ENCODE measurements at regions not wholly inside any gene's neighbourhood (a gene's known extent, or its start where the extent isn't known, plus 50 kb on each side); places are given as distances from the start of the nearest gene placed in this dataset.

DNA sequence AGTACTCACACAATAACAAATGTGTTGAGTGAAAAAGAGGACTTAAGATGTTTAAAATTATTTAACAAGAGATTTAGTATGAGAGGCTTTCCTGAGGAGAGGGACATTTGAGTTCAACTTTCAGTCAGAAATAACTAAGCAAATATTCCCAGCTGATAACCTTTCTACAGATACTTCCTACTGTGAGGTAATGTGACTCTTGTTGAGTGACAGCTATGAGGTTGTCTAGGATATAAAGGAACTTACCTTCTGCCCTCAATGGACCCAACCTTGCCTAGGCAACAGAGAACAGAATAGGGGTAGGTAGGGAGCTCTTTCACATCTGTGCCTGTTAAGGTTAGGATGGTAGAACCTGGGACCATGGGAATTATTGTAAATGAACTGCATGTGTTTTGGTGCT lies 54.7 kb downstream of the GLUD2 start:
- H3K27me3 Mint-ChIP-seq (ENCODE audit: insufficient read depth, unreplicated experiment), result no peaks in the 10 kb centered on the region
- ChIA-PET CTCF (no interaction called here), POLR2A (no interaction called here)
- no peaks in the 10 kb centered on the region for H3K4me1 Mint-ChIP-seq (ENCODE audit: low read depth, unreplicated experiment)
- no peak overlapping the region for H3K27ac Mint-ChIP-seq (ENCODE audit: unreplicated experiment)
- H3K36me3 Mint-ChIP-seq (ENCODE audit: insufficient read depth, unreplicated experiment), result no peaks in the 10 kb centered on the region
- Histone ChIP-seq H3K27me3 (replicated peaks; ENCODE audit: control insufficient read depth, insufficient read depth, low read length) (no peaks in the 10 kb centered on the region), H3K4me1 (no peaks in the 10 kb centered on the region), H3K36me3 (ENCODE audit: control insufficient read depth, insufficient read depth, low read length) (no peaks in the 10 kb centered on the region), H3K9me3 (no peaks in the 10 kb centered on the region), H3K4me3 (ENCODE audit: low read depth, low read length) (no peak overlapping the region)
- TF ChIP-seq, protein P1, sequence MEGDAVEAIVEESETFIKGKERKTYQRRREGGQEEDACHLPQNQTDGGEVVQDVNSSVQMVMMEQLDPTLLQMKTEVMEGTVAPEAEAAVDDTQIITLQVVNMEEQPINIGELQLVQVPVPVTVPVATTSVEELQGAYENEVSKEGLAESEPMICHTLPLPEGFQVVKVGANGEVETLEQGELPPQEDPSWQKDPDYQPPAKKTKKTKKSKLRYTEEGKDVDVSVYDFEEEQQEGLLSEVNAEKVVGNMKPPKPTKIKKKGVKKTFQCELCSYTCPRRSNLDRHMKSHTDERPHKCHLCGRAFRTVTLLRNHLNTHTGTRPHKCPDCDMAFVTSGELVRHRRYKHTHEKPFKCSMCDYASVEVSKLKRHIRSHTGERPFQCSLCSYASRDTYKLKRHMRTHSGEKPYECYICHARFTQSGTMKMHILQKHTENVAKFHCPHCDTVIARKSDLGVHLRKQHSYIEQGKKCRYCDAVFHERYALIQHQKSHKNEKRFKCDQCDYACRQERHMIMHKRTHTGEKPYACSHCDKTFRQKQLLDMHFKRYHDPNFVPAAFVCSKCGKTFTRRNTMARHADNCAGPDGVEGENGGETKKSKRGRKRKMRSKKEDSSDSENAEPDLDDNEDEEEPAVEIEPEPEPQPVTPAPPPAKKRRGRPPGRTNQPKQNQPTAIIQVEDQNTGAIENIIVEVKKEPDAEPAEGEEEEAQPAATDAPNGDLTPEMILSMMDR (IDR thresholded peaks at IDR 0.05; ENCODE audit: insufficient read depth in 1 of 2, low read depth in 1 of 2, low read length in 1 of 2, severe bottlenecking in 1 of 2, unreplicated experiment in 1 of 2), result no peak
- no peak for DNase-seq
- BruUV-seq (replicated peaks), result no TSS peak
- intact Hi-C loops (cut with micrococcal nuclease; ENCODE audit: unreplicated experiment), result no loop called here
- H3K4me3 Mint-ChIP-seq (ENCODE audit: unreplicated experiment), result no peak overlapping the region
- H3K9me3 Mint-ChIP-seq (ENCODE audit: unreplicated experiment), result no peaks in the 10 kb centered on the region

DNA sequence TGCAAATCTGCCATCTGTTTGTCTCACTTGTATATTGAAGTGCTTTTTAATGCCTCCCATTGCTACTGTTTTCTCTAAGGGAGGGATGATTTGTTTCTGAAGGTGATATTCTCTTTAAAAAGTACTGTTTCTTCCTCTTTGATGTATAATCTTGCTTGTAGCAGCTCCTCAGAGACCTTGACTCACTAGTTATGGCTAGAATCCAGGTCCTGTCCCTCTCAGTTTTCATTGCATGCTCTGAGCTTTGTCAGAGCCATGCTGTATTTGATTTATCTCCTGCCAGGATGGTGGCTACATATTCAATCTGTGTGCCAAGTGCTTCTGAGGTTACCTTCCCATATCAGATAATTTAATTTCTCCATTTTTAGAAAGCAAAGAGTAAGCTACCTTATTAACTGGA lies 56.0 kb downstream of the GLUD2 start:
- DNase-seq, result no peak
- Mint-ChIP-seq H3K36me3 (ENCODE audit: insufficient read depth, unreplicated experiment) (no peaks in the 10 kb centered on the region), H3K4me1 (ENCODE audit: low read depth, unreplicated experiment) (no peaks in the 10 kb centered on the region), H3K9me3 (ENCODE audit: unreplicated experiment) (no peaks in the 10 kb centered on the region), H3K27ac (ENCODE audit: unreplicated experiment) (no peak overlapping the region), H3K4me3 (ENCODE audit: unreplicated experiment) (no peak overlapping the region), H3K27me3 (ENCODE audit: insufficient read depth, unreplicated experiment) (no peaks in the 10 kb centered on the region)
- no peaks in the 10 kb centered on the region for H3K4me1 ChIP-seq
- no TSS peak for BruUV-seq (replicated peaks)
- no peaks in the 10 kb centered on the region for H3K27me3 ChIP-seq (replicated peaks; ENCODE audit: control insufficient read depth, insufficient read depth, low read length)
- ChIA-PET CTCF (no interaction called here), POLR2A (no interaction called here)
- TF ChIP-seq, protein P1 (IDR thresholded peaks at IDR 0.05; ENCODE audit: insufficient read depth in 1 of 2, low read depth in 1 of 2, low read length in 1 of 2, severe bottlenecking in 1 of 2, unreplicated experiment in 1 of 2), result no peak
- no peak overlapping the region for H3K4me3 ChIP-seq (ENCODE audit: low read depth, low read length)
- H3K36me3 ChIP-seq (ENCODE audit: control insufficient read depth, insufficient read depth, low read length), result no peaks in the 10 kb centered on the region
- intact Hi-C loops (cut with micrococcal nuclease; ENCODE audit: unreplicated experiment), result no loop called here
- no peaks in the 10 kb centered on the region for H3K9me3 ChIP-seq

GRCh38 chrX:121106484-121107235 lies 59.2 kb downstream of the GLUD2 start:
- H3K27me3 ChIP-seq (replicated peaks; ENCODE audit: control insufficient read depth, insufficient read depth, low read length), result no peaks in the 10 kb centered on the region
- Mint-ChIP-seq H3K36me3 (ENCODE audit: insufficient read depth, unreplicated experiment) (no peaks in the 10 kb centered on the region), H3K4me1 (ENCODE audit: low read depth, unreplicated experiment) (no peaks in the 10 kb centered on the region), H3K4me3 (ENCODE audit: unreplicated experiment) (no peak overlapping the region), H3K27ac (ENCODE audit: unreplicated experiment) (no peak overlapping the region), H3K27me3 (ENCODE audit: insufficient read depth, unreplicated experiment) (no peaks in the 10 kb centered on the region), H3K9me3 (ENCODE audit: unreplicated experiment) (no peaks in the 10 kb centered on the region)
- CTCF ChIA-PET, result no interaction called here
- H3K9me3 ChIP-seq, result no peaks in the 10 kb centered on the region
- intact Hi-C loops (cut with micrococcal nuclease; ENCODE audit: unreplicated experiment), result no loop called here
- TF ChIP-seq, protein P1 (IDR thresholded peaks at IDR 0.05; ENCODE audit: insufficient read depth in 1 of 2, low read depth in 1 of 2, low read length in 1 of 2, severe bottlenecking in 1 of 2, unreplicated experiment in 1 of 2), result no peak
- no peaks in the 10 kb centered on the region for H3K4me1 ChIP-seq
- BruUV-seq (replicated peaks), result no TSS peak
- no peak overlapping the region for H3K4me3 ChIP-seq (ENCODE audit: low read depth, low read length)
- H3K36me3 ChIP-seq (ENCODE audit: control insufficient read depth, insufficient read depth, low read length), result no peaks in the 10 kb centered on the region
- POLR2A ChIA-PET, result no interaction called here
- DNase-seq, result no peak

Data from Caco-2 (cell line).